HepG2 (cell line): ENCODE measurements at regions not wholly inside any gene's neighbourhood (a gene's known extent, or its start where the extent isn't known, plus 50 kb on each side); places are given as distances from the start of the nearest gene placed in this dataset.

Source experiments
- CEBPG ChIP-seq: IDR thresholded peaks from 2 replicates; pipeline ENCODE4 v1.6.1; 2016
- DR1 ChIP-seq: sonication (generic); formaldehyde crosslinking; IDR thresholded peaks from 2 replicates; pipeline ENCODE4 v1.8.0; 2021; ENCODE audit warnings: mild to moderate bottlenecking, missing genetic modification reagents, inconsistent platforms
- EP300 ChIP-seq, 3 experiments: sonication (generic) in 1 of 3; formaldehyde crosslinking in 1 of 3; IDR thresholded peaks; 2 replicates each; pipeline versions ENCODE4 v1.5.1 to v1.6.1; 2011 to 2020; ENCODE audit warnings: low read depth in 2 of 3, low read length in 2 of 3, borderline replicate concordance in 1 of 3, improper control_type of control experiment in 1 of 3, mild to moderate bottlenecking in 1 of 3, missing genetic modification reagents in 1 of 3, moderate library complexity in 1 of 3
- GATAD2A ChIP-seq: IDR thresholded peaks from 2 replicates; pipeline ENCODE4 v1.6.1; 2016
- HMG20A ChIP-seq: IDR thresholded peaks from 2 replicates; pipeline ENCODE4 v1.6.1; 2016; ENCODE audit warnings: borderline replicate concordance
- HNF4A ChIP-seq: sonication (generic); formaldehyde crosslinking; IDR thresholded peaks from 2 replicates; pipeline ENCODE4 v1.4.0; 2020; ENCODE audit warnings: missing genetic modification reagents
- HNF4G ChIP-seq, 2 experiments: sonication (generic) in 1 of 2; formaldehyde crosslinking in 1 of 2; IDR thresholded peaks; 2 replicates each; pipeline versions ENCODE4 v1.4.0 to v1.6.1; 2011 to 2020; ENCODE audit warnings: borderline replicate concordance in 2 of 2, low read depth in 2 of 2, mild to moderate bottlenecking in 2 of 2, low read length in 1 of 2, missing genetic modification reagents in 1 of 2, moderate library complexity in 1 of 2
- HNRNPUL1 ChIP-seq: fragments of 200-400 bp; formaldehyde crosslinking; IDR thresholded peaks from 2 replicates; pipeline ENCODE4 v1.6.1; 2017; ENCODE audit warnings: low read depth, mild to moderate bottlenecking, low read length, moderate library complexity
- MBNL3 ChIP-seq: fragments of 250-450 bp; sonication (Bioruptor Pico); conservative IDR thresholded peaks from 2 replicates; pipeline ENCODE4 v1.8.0; 2022; ENCODE audit warnings: mild to moderate bottlenecking, inconsistent platforms
- MEIS2 ChIP-seq: sonication (generic); formaldehyde crosslinking; IDR thresholded peaks from 2 replicates; pipeline ENCODE4 v1.9.0; 2021; ENCODE audit warnings: mild to moderate bottlenecking, missing genetic modification reagents
- NR2C2 ChIP-seq: sonication (generic); formaldehyde crosslinking; IDR thresholded peaks from 2 replicates; pipeline ENCODE4 v1.4.0; 2020; ENCODE audit warnings: missing genetic modification reagents, mild to moderate bottlenecking, moderate library complexity, borderline replicate concordance
- NR2F2 ChIP-seq: IDR thresholded peaks from 2 replicates; pipeline ENCODE4 v1.6.1; 2012; ENCODE audit warnings: low read depth, inconsistent platforms, borderline replicate concordance
- NR2F6 ChIP-seq, 2 experiments: IDR thresholded peaks; 2 replicates each; pipeline ENCODE4 v1.6.1; 2016; ENCODE audit warnings: antibody characterized with exemption in 1 of 2, mild to moderate bottlenecking in 1 of 2
- POGZ ChIP-seq: sonication (generic); formaldehyde crosslinking; IDR thresholded peaks from 2 replicates; pipeline ENCODE4 v1.4.0; 2020; ENCODE audit warnings: mild to moderate bottlenecking, missing genetic modification reagents
- RCOR2 ChIP-seq: IDR thresholded peaks from 2 replicates; pipeline ENCODE4 v1.6.1; 2016; ENCODE audit warnings: missing biosample characterization, missing genetic modification reagents
- SALL1 ChIP-seq: sonication (generic); formaldehyde crosslinking; IDR thresholded peaks from 2 replicates; pipeline ENCODE4 v1.8.0; 2022; ENCODE audit warnings: mild to moderate bottlenecking, missing genetic modification reagents
- SOX13 ChIP-seq, 3 experiments: fragments of 450-650 bp in 1 of 3; sonication (generic) in 1 of 3; formaldehyde crosslinking in 1 of 3; IDR thresholded peaks in 2 of 3; conservative IDR thresholded peaks in 1 of 3; 2 replicates each; pipeline versions ENCODE4 v1.5.0 to v1.6.1; 2016 to 2020; ENCODE audit warnings: antibody characterized with exemption in 1 of 3, mild to moderate bottlenecking in 1 of 3, missing compliant biosample characterization in 1 of 3, missing genetic modification reagents in 1 of 3, moderate library complexity in 1 of 3
- SP5 ChIP-seq: IDR thresholded peaks from 2 replicates; pipeline ENCODE4 v1.6.1; 2016; ENCODE audit warnings: low read depth, borderline replicate concordance
- ZMYM3 ChIP-seq: sonication (generic); formaldehyde crosslinking; IDR thresholded peaks from 2 replicates; pipeline ENCODE4 v1.5.1; 2020; ENCODE audit warnings: mild to moderate bottlenecking, missing genetic modification reagents
- ZMYM4 ChIP-seq: sonication (generic); formaldehyde crosslinking; IDR thresholded peaks from 2 replicates; pipeline ENCODE4 v1.8.1; 2023; ENCODE audit warnings: mild to moderate bottlenecking, missing genetic modification reagents
- ZNF460 ChIP-seq: sonication (generic); formaldehyde crosslinking; IDR thresholded peaks from 2 replicates; pipeline ENCODE4 v1.5.1; 2020; ENCODE audit warnings: missing genetic modification reagents, mild to moderate bottlenecking, borderline replicate concordance
- ZNF550 ChIP-seq: sonication (generic); formaldehyde crosslinking; IDR thresholded peaks from 2 replicates; pipeline ENCODE4 v1.4.0; 2020; ENCODE audit warnings: mild to moderate bottlenecking, missing genetic modification reagents, borderline replicate concordance
- TF ChIP-seq, protein P1 (sequence below): sonication (generic); formaldehyde crosslinking; IDR thresholded peaks from 2 replicates; pipeline ENCODE4 v1.4.0; 2020; ENCODE audit warnings: missing genetic modification reagents
- TF ChIP-seq, protein P2 (sequence below): IDR thresholded peaks from 2 replicates; pipeline ENCODE4 v1.6.1; 2016; ENCODE audit warnings: low read depth, borderline replicate concordance
- TF ChIP-seq, protein P3 (sequence below): sonication (generic); formaldehyde crosslinking; IDR thresholded peaks from 2 replicates; pipeline ENCODE4 v1.5.0; 2020; ENCODE audit warnings: mild to moderate bottlenecking, missing genetic modification reagents, borderline replicate concordance
- TF ChIP-seq, protein P4 (sequence below): sonication (generic); formaldehyde crosslinking; IDR thresholded peaks from 2 replicates; pipeline ENCODE4 v1.4.0; 2020; ENCODE audit warnings: missing genetic modification reagents, mild to moderate bottlenecking, borderline replicate concordance

DNA sequence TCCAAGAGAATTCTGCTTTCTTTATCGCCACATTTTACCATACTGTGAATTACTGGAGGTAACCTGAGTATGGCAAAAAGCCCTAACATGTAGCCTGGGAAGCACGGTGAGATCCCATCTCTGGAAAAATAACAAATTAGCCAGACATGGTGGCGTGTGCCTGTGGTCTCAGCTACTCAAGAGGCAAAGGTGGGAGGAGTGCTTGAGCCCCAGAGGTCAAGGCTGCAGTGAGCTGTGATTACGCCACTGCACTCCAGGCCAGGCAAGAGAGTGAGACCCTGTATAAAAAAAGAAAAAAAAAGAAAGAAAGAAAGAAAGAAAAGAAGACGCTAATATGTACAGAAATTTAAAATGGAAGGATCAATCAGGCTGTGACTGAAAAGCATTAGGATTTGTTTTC lies 57.7 kb upstream of the SESTD1 start (continued):
- TF ChIP-seq NR2C2 (CRISPR knock-in tag) (0 out of 2 replicates have a peak, but pooled peaks have one; percentile 43), POGZ (CRISPR knock-in tag) (peak; percentile 76), EP300 (IDR thresholded peaks at IDR 0.05; ENCODE audit: low read depth in 2 of 2, low read length in 2 of 2) (peak in 1 of 2 experiments; percentile 33; a peak in 1 of 4 replicates), EP300 (CRISPR knock-in tag; IDR thresholded peaks at IDR 0.05; ENCODE audit: borderline replicate concordance) (no peak), ZNF550 (no peak), HNRNPUL1 (no peak), DR1 (CRISPR knock-in tag) (no peak), HNF4A (CRISPR knock-in tag) (peak; percentile 50; the same call in 1 of the 2 replicates), NR2F6 (IDR thresholded peaks at IDR 0.05) (peak; percentile 86), NR2F6 (CRISPR knock-in tag; IDR thresholded peaks at IDR 0.05) (peak; percentile 92), SOX13 (IDR thresholded peaks at IDR 0.05) (no peak), SOX13 (CRISPR knock-in tag; conservative IDR thresholded peaks at IDR 0.05 in 1 of 2, IDR thresholded peaks at IDR 0.05 in 1 of 2) (peak in 1 of 2 experiments; percentile 7; a peak in 1 of 4 replicates), NR2F2 (peak; percentile 68; the same call in 1 of the 2 replicates), MBNL3 (no peak), RCOR2 (CRISPR knock-in tag) (0 out of 2 replicates have a peak, but pooled peaks have one; percentile 29), CEBPG (CRISPR knock-in tag) (peak; percentile 60), SP5 (CRISPR knock-in tag) (peak; percentile 83), ZMYM3 (CRISPR knock-in tag) (0 out of 2 replicates have a peak, but pooled peaks have one; percentile 42), GATAD2A (CRISPR knock-in tag) (peak; percentile 59; the same call in 1 of the 2 replicates), SALL1 (CRISPR knock-in tag) (peak; percentile 63), HNF4G (IDR thresholded peaks at IDR 0.05; ENCODE audit: borderline replicate concordance, low read depth, low read length) (peak; percentile 31; the same call in 1 of the 2 replicates), HNF4G (CRISPR knock-in tag; IDR thresholded peaks at IDR 0.05; ENCODE audit: borderline replicate concordance, low read depth) (no peak), HMG20A (CRISPR knock-in tag) (peak; percentile 46; the same call in 1 of the 2 replicates), ZMYM4 (peak; percentile 82), ZNF460 (CRISPR knock-in tag) (peak; percentile 89), MEIS2 (CRISPR knock-in tag) (no peak)
- TF ChIP-seq, protein P1, sequence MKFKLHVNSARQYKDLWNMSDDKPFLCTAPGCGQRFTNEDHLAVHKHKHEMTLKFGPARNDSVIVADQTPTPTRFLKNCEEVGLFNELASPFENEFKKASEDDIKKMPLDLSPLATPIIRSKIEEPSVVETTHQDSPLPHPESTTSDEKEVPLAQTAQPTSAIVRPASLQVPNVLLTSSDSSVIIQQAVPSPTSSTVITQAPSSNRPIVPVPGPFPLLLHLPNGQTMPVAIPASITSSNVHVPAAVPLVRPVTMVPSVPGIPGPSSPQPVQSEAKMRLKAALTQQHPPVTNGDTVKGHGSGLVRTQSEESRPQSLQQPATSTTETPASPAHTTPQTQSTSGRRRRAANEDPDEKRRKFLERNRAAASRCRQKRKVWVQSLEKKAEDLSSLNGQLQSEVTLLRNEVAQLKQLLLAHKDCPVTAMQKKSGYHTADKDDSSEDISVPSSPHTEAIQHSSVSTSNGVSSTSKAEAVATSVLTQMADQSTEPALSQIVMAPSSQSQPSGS: 0 out of 2 replicates have a peak, but pooled peaks have one; percentile 15
- TF ChIP-seq, protein P2, sequence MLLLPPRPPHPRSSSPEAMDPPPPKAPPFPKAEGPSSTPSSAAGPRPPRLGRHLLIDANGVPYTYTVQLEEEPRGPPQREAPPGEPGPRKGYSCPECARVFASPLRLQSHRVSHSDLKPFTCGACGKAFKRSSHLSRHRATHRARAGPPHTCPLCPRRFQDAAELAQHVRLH (CRISPR knock-in tag): no peak
- TF ChIP-seq, protein P3, sequence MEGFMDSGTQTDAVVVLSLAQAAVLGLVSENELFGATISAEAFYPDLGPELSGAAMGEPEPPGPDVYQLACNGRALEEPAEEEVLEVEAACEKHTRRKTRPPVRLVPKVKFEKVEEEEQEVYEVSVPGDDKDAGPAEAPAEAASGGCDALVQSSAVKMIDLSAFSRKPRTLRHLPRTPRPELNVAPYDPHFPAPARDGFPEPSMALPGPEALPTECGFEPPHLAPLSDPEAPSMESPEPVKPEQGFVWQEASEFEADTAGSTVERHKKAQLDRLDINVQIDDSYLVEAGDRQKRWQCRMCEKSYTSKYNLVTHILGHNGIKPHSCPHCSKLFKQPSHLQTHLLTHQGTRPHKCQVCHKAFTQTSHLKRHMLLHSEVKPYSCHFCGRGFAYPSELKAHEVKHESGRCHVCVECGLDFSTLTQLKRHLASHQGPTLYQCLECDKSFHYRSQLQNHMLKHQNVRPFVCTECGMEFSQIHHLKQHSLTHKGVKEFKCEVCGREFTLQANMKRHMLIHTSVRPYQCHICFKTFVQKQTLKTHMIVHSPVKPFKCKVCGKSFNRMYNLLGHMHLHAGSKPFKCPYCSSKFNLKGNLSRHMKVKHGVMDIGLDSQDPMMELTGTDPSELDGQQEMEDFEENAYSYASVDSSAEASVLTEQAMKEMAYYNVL (CRISPR knock-in tag): 0 out of 2 replicates have a peak, but pooled peaks have one; percentile 26
- TF ChIP-seq, protein P4, sequence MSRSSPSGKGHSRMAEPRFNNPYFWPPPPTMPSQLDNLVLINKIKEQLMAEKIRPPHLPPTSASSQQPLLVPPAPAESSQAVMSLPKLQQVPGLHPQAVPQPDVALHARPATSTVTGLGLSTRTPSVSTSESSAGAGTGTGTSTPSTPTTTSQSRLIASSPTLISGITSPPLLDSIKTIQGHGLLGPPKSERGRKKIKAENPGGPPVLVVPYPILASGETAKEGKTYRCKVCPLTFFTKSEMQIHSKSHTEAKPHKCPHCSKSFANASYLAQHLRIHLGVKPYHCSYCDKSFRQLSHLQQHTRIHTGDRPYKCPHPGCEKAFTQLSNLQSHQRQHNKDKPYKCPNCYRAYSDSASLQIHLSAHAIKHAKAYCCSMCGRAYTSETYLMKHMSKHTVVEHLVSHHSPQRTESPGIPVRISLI (CRISPR knock-in tag): peak; percentile 56; the same call in 1 of the 2 replicates
